ENCODE measurements at regions not wholly inside any gene's neighbourhood (a gene's known extent, or its start where the extent isn't known, plus 50 kb on each side); places are given as distances from the start of the nearest gene placed in this dataset.

- no peak for TF ChIP-seq CREB1 (IDR thresholded peaks at IDR 0.05; ENCODE audit: low read depth)
- TF ChIP-seq USF1 (IDR thresholded peaks at IDR 0.05): no peak
- no peak for TF ChIP-seq TEAD4 (IDR thresholded peaks at IDR 0.05)
- no peak for TF ChIP-seq RAD21 (IDR thresholded peaks at IDR 0.05; ENCODE audit: low read depth)
- TF ChIP-seq EP300 (IDR thresholded peaks at IDR 0.05; ENCODE audit: borderline replicate concordance): no peak
- TF ChIP-seq TAF1 (IDR thresholded peaks at IDR 0.05; ENCODE audit: low read depth): no peak
- TF ChIP-seq, protein P1, sequence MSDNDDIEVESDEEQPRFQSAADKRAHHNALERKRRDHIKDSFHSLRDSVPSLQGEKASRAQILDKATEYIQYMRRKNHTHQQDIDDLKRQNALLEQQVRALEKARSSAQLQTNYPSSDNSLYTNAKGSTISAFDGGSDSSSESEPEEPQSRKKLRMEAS (IDR thresholded peaks at IDR 0.05): no peak
- TF ChIP-seq EGR1 (IDR thresholded peaks at IDR 0.05): no peak
- no peak for TF ChIP-seq ZBTB7A (IDR thresholded peaks at IDR 0.05; ENCODE audit: low read depth)
- TF ChIP-seq YY1 (IDR thresholded peaks at IDR 0.05; ENCODE audit: low read depth): no peak
These were observed 473.5 kb upstream of the SPTLC3 start for GRCh38 chr20:12535316-12535715.

Measured in Ishikawa (cell line).